Fibroblast of villous mesenchyme (primary cell): ENCODE measurements at regions not wholly inside any gene's neighbourhood (a gene's known extent, or its start where the extent isn't known, plus 50 kb on each side); places are given as distances from the start of the nearest gene placed in this dataset.

ENCODE experiments used
- DNase-seq: peaks from one replicate; pipeline ENCODE4 v3.0.0-alpha.2; 2010; ENCODE audit warnings: low read depth
- H3K4me3 ChIP-seq: 2 replicates; pipeline ENCODE4 v1.5.1; 2011; ENCODE audit warnings: low read depth, mild to moderate bottlenecking, low read length
- TF ChIP-seq, protein P1 (sequence below): IDR thresholded peaks from 2 replicates; pipeline ENCODE4 v1.5.1; 2012; ENCODE audit warnings: low read depth, mild to moderate bottlenecking, low read length; ENCODE audit not compliant: insufficient read depth

- TF ChIP-seq, protein P1, sequence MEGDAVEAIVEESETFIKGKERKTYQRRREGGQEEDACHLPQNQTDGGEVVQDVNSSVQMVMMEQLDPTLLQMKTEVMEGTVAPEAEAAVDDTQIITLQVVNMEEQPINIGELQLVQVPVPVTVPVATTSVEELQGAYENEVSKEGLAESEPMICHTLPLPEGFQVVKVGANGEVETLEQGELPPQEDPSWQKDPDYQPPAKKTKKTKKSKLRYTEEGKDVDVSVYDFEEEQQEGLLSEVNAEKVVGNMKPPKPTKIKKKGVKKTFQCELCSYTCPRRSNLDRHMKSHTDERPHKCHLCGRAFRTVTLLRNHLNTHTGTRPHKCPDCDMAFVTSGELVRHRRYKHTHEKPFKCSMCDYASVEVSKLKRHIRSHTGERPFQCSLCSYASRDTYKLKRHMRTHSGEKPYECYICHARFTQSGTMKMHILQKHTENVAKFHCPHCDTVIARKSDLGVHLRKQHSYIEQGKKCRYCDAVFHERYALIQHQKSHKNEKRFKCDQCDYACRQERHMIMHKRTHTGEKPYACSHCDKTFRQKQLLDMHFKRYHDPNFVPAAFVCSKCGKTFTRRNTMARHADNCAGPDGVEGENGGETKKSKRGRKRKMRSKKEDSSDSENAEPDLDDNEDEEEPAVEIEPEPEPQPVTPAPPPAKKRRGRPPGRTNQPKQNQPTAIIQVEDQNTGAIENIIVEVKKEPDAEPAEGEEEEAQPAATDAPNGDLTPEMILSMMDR = no peak
- DNase-seq = no peak
Measured at GRCh38 chr6:93523365-93523764, 104.0 kb upstream of the EPHA7 start.

GRCh38 chr6:93516441-93516840, 97.1 kb upstream of the EPHA7 start:
- TF ChIP-seq, protein P1 = no peak
- H3K4me3 ChIP-seq = no peak overlapping the region
- DNase-seq = no peak

More at GRCh38 chr6:93523365-93523764, 104.0 kb upstream of the EPHA7 start:
- H3K4me3 ChIP-seq = no peak overlapping the region

DNA sequence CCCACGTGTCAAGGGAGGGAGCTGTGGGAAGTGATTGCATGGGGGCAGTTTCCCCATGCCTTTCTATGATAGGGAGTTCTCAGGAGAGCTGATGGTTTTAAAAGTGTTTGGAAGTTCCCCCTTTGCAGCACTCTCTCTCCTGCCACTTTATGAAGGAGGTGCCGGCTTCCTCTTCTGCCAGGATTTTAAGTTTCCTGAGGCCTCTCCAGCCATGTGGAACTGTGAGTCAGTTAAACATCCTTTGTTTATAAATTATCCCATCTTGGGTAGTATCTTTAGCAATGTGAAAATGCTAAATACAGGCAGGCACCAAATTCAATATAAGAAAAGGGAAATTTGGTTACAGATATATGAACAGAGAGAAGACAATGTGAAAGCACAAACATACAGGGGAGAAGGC, 96.4 kb upstream of the EPHA7 start:
- TF ChIP-seq, protein P1 = no peak
- no peak for DNase-seq
- H3K4me3 ChIP-seq = no peak overlapping the region

GRCh38 chr6:93498713-93499112, 79.4 kb upstream of the EPHA7 start:
- DNase-seq = no peak
- H3K4me3 ChIP-seq = no peak overlapping the region
- TF ChIP-seq, protein P1 = no peak

DNA sequence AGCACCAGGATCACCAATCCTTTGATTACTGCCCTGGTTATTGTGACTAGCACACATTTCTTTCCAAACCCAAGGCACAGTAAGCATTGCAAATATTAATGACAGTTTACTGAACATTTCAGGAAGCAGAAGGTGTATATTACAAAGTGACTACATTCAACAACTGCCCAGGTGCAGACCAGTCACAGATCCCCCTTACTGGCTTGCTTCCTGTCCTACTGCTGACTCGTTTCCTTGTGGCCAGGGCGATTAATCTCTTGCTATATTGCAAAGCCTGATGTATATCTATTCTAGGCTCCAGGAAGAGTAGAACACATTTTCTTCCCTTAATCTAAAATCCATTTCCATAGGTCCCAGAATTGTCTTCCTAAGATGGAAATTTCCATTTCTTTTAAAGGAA, 77.2 kb upstream of the EPHA7 start:
- TF ChIP-seq, protein P1 = no peak
- no peak overlapping the region for H3K4me3 ChIP-seq
- DNase-seq = no peak

DNA sequence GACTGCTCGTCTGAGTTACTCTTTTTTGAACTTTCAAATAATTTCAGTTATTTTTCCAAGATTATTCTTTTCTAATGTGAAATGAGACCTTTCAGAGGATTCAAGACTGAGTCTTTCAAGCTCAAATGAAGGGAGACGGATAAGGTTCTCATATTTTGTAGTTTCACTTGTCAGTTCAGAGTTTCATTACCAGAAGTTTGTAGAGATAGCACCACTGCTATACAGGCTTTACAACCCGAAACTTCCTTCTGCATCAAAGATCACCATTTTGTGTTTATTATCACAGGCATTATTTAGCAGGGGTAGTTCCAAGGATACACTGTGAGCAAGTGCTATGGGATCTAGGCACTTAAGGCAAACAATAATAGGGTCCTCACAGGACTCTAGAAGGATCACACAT, 74.7 kb upstream of the EPHA7 start:
- DNase-seq = no peak
- H3K4me3 ChIP-seq = no peak overlapping the region
- TF ChIP-seq, protein P1 = no peak

- H3K4me3 ChIP-seq = no peak overlapping the region
- TF ChIP-seq, protein P1 = no peak
- no peak for DNase-seq
Measured at GRCh38 chr6:93474733-93475179, 55.4 kb upstream of the EPHA7 start.
